ENCODE measurements at regions not wholly inside any gene's neighbourhood (a gene's known extent, or its start where the extent isn't known, plus 50 kb on each side); places are given as distances from the start of the nearest gene placed in this dataset.

DNA sequence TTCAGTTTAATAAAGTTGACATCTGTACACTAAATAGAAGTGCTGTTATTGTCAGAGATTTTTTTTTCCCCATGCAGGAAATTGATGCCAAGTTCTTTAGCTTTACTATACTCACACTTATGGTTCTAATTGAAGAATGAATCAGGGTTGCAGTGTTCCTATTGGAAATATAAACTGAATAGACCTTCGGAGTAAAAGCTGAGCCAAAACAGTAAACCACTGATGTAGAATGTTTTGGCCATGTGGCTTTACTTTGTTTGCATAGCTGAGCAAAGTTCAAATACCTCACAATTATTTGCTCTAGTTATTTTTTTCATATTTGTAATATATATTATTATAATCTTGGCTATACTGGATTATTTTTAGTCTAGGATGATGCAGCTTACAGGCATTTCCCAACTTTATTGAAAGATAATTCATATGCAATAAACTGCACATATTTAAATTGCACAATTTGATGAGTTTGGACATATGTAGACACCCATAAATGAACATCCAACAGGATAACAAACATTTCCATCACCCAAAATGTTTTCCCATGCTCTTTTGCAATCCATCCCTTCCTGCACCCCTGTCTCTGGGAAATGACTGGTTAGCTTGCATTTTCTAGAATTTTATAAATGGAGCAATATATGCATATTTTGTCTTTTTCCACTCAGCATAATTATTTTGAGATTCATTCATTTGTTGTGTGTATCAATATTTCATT, 105.8 kb upstream of the NOX3 start:
- H3K36me3 Mint-ChIP-seq (ENCODE audit: low read depth): peaks cover 3% of the 10 kb centered on the region
- no peak for DNase-seq (ENCODE audit: low read depth, low spot score)
- no peak overlapping the region for H3K27ac Mint-ChIP-seq (ENCODE audit: unreplicated experiment)
- no peaks in the 10 kb centered on the region for H3K4me1 Mint-ChIP-seq
- no peak overlapping the region for H3K4me3 Mint-ChIP-seq
- no peaks in the 10 kb centered on the region for H3K27me3 Mint-ChIP-seq (ENCODE audit: low read depth)
- peaks cover 6% of the 10 kb centered on the region for H3K9me3 Mint-ChIP-seq
- no peak for TF ChIP-seq CTCF (conservative IDR thresholded peaks at IDR 0.05)

DNA sequence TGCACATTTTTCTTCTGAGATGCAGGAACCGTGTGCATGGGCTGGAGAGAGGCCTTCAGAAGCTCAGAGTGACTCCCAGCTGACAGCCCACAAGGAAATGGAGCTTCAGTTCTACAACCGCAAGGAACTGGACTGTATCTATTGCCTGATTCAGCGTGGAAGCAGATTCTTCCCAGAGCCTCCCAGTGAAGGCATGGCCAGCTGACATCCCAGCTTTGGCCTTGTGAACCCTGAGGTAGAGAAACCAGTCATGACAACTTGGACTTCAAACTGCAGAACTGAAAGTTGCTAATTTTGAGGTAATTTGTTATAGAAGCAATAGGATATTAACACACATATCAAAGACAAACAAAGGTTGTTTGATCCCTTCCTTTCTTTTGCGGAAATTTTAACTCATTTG, 94.3 kb upstream of the NOX3 start:
- Mint-ChIP-seq H3K36me3 (ENCODE audit: low read depth) (no peaks in the 10 kb centered on the region), H3K27me3 (ENCODE audit: low read depth) (no peaks in the 10 kb centered on the region), H3K27ac (ENCODE audit: unreplicated experiment) (no peak overlapping the region), H3K4me3 (no peak overlapping the region), H3K9me3 (peaks cover 5% of the 10 kb centered on the region), H3K4me1 (no peaks in the 10 kb centered on the region)
- TF ChIP-seq CTCF (conservative IDR thresholded peaks at IDR 0.05): no peak
- no peak for DNase-seq (ENCODE audit: low read depth, low spot score)

DNA sequence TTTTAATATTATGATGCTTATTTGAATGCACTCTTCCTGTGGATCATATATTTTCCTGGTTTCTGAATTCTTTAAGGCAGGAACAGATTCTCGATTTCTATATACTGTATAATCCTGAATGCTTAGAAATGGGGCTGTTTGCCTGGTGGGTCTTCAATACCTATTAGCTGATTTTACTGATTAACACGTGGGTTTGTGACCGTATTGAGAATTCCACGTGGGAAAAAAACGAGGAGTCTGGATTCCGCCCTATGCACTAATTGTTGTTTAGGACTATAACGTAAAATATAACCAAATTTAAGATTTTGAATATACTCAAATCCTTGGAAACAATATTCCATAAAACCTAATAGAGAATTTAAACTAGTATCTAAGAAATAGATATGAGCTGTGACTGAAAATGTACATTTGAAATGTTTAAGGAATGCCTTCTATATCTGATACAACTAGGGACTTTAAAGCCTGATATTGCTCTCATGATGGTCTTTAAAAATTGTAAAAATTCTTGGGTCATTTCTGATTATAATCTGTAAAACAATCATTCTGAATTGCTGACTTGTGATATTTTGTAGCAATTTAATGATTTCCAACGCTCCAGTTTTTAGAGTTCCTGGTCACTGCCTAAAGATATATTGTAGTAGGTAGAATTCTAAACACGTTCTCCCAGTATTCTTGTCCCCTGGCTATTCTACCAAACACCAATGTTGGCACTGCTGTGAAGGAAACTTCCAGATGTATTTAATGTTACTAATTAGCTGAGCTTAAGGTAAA, 93.6 kb upstream of the NOX3 start:
- H3K27ac Mint-ChIP-seq (ENCODE audit: unreplicated experiment): no peak overlapping the region
- H3K27me3 Mint-ChIP-seq (ENCODE audit: low read depth): no peaks in the 10 kb centered on the region
- H3K4me1 Mint-ChIP-seq: no peaks in the 10 kb centered on the region
- peaks cover 5% of the 10 kb centered on the region for H3K9me3 Mint-ChIP-seq
- H3K36me3 Mint-ChIP-seq (ENCODE audit: low read depth): no peaks in the 10 kb centered on the region
- H3K4me3 Mint-ChIP-seq: no peak overlapping the region
- no peak for TF ChIP-seq CTCF (conservative IDR thresholded peaks at IDR 0.05)
- DNase-seq (ENCODE audit: low read depth, low spot score): no peak

- H3K27me3 Mint-ChIP-seq (ENCODE audit: low read depth): no peaks in the 10 kb centered on the region
- no peak overlapping the region for H3K4me3 Mint-ChIP-seq
- peaks cover 5% of the 10 kb centered on the region for H3K9me3 Mint-ChIP-seq
- no peak overlapping the region for H3K27ac Mint-ChIP-seq (ENCODE audit: unreplicated experiment)
- H3K4me1 Mint-ChIP-seq: no peaks in the 10 kb centered on the region
- no peak for TF ChIP-seq CTCF (conservative IDR thresholded peaks at IDR 0.05)
- no peaks in the 10 kb centered on the region for H3K36me3 Mint-ChIP-seq (ENCODE audit: low read depth)
- DNase-seq (ENCODE audit: low read depth, low spot score): no peak
Measured at GRCh38 chr6:155548576-155548975, 92.9 kb upstream of the NOX3 start.

- Mint-ChIP-seq H3K9me3 (peaks cover 8% of the 10 kb centered on the region), H3K4me1 (peaks cover 5% of the 10 kb centered on the region), H3K27ac (ENCODE audit: unreplicated experiment) (no peak overlapping the region), H3K27me3 (ENCODE audit: low read depth) (no peaks in the 10 kb centered on the region), H3K36me3 (ENCODE audit: low read depth) (peaks cover 5% of the 10 kb centered on the region), H3K4me3 (no peak overlapping the region)
- no peak for DNase-seq (ENCODE audit: low read depth, low spot score)
- no peak for TF ChIP-seq CTCF (conservative IDR thresholded peaks at IDR 0.05)
Measured at GRCh38 chr6:155544677-155545076, 89.0 kb upstream of the NOX3 start.
